Astrocyte of the spinal cord (primary cell): ENCODE measurements at regions not wholly inside any gene's neighbourhood (a gene's known extent, or its start where the extent isn't known, plus 50 kb on each side); places are given as distances from the start of the nearest gene placed in this dataset.
"Not testable (repeated sequence)": the region's sequence is repeated elsewhere in the genome, so short reads cannot be mapped to it uniquely, and the experiment has no call there.

Source experiments
- DNase-seq: peaks from one replicate; pipeline ENCODE4 v3.0.0; 2011; ENCODE audit warnings: low read depth, low spot score
- H3K4me3 ChIP-seq: 2 replicates; pipeline ENCODE4 v1.5.1; 2011; ENCODE audit warnings: low read depth, mild to moderate bottlenecking, low read length, moderate library complexity
- CTCF ChIP-seq: IDR thresholded peaks from 2 replicates; pipeline ENCODE4 v1.5.1; 2012; ENCODE audit warnings: low read depth, mild to moderate bottlenecking, low read length, inconsistent platforms
- in situ Hi-C: cut with HindIII; loops from 2 replicates; pipeline ENCODE4 v1.10.0; 2017; ENCODE audit warnings: low sequenced_read_pairs

- TF ChIP-seq CTCF = no peak
- DNase-seq = no peak
- in situ Hi-C loops = no loop called here
- no peak overlapping the region for H3K4me3 ChIP-seq
Measured at GRCh38 chr2:105538840-105539239, 140.0 kb upstream of the FHL2 start.

- H3K4me3 ChIP-seq = no peak overlapping the region
- in situ Hi-C loops = no loop called here
- TF ChIP-seq CTCF = no peak
- DNase-seq = no peak
Measured at GRCh38 chr2:105537920-105538319, 139.1 kb upstream of the FHL2 start.

GRCh38 chr2:105537466-105537865 lies 138.6 kb upstream of the FHL2 start:
- TF ChIP-seq CTCF = no peak
- in situ Hi-C loops = no loop called here
- DNase-seq = no peak
- no peak overlapping the region for H3K4me3 ChIP-seq

- in situ Hi-C loops = no loop called here
- no peak for TF ChIP-seq CTCF
- DNase-seq = no peak
- H3K4me3 ChIP-seq = no peak overlapping the region
Measured at GRCh38 chr2:105536175-105536574, 137.3 kb upstream of the FHL2 start.

GRCh38 chr2:105529258-105529657 lies 130.4 kb upstream of the FHL2 start:
- DNase-seq, H3K4me3 ChIP-seq, in situ Hi-C loops: not testable (repeated sequence)

GRCh38 chr2:105526000-105526925 lies 127.4 kb upstream of the FHL2 start:
- DNase-seq = no peak
- no peak overlapping the region for H3K4me3 ChIP-seq
- in situ Hi-C loops = no loop called here
- no peak for TF ChIP-seq CTCF

GRCh38 chr2:105525201-105525600 lies 126.3 kb upstream of the FHL2 start:
- H3K4me3 ChIP-seq = no peak overlapping the region
- in situ Hi-C loops = no loop called here
- no peak for DNase-seq
- TF ChIP-seq CTCF = no peak
